NCI-H460 (cell line): ENCODE measurements at regions not wholly inside any gene's neighbourhood (a gene's known extent, or its start where the extent isn't known, plus 50 kb on each side); places are given as distances from the start of the nearest gene placed in this dataset.

ENCODE experiments used
- DNase-seq: peaks from one replicate; pipeline ENCODE4 v3.0.0-alpha.2; 2016; ENCODE audit warnings: low read depth; ENCODE audit errors: extremely low read depth

- DNase-seq: no peak
Measured at GRCh38 chr4:130249002-130249401, 1153.0 kb downstream of the C4orf33 start.

DNA sequence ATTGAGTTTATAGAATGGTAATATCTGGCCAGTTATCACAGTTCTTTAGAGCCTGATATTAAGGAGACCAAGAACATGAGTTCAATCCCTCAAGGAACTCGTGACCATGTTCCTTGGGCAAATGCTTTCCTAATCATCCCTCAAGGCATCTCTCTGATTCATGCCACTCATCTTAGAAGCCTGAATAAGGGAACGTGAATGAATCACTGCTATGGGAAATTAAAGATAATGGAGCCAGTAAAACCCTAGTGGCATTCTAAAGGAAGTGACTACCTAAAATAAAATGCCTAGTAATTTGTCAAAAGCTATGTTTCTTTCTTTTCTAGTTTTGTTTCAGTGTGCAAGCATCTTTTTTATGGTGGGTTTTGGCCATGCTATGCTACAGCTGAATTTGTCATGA lies 1161.3 kb downstream of the C4orf33 start:
- no peak for DNase-seq

DNA sequence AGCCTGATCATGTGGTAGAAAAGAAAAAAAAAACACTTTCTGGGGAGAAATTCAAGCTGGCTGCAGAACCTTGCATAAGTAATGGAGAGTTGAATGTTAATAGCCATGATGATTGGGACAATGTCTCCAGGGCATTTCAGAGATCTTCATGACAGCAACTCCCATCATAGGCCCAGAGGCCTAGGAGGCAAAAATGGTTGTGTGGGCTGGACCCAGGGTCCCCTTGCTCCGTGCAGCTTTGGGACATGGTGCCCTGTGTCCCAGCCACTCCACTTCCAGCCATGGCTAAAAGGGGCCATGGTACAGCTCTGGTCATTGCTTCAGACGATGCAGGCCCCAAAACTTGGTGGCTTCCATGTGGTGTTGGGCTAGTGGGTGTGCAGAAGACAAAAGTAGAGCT lies 1170.9 kb downstream of the C4orf33 start:
- no peak for DNase-seq

- DNase-seq: no peak
Measured at GRCh38 chr4:130288576-130288975, 1192.6 kb downstream of the C4orf33 start.

- no peak for DNase-seq
Measured at GRCh38 chr4:130293692-130294091, 1197.7 kb downstream of the C4orf33 start.

DNA sequence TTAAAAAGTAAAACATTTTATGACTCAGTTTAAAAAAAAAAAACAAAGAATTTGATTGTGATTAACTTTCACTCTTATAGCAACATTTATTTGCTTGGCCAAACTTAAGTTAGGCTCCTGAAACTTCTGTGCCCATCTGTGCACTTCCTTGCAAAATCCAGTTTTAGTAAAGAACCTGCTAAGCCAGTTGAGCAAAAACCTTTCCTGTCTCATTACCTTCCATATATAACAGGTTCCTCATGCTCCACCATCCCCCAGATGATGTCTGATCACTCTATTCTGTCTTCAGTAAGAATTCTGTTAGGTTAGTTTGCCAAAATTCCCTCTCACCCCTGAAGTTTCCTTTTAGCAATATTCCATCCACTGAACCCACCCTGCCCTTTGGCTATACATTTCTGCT lies 1200.5 kb downstream of the C4orf33 start:
- DNase-seq: no peak

GRCh38 chr4:130306566-130306965 lies 1210.6 kb downstream of the C4orf33 start:
- DNase-seq: no peak

DNA sequence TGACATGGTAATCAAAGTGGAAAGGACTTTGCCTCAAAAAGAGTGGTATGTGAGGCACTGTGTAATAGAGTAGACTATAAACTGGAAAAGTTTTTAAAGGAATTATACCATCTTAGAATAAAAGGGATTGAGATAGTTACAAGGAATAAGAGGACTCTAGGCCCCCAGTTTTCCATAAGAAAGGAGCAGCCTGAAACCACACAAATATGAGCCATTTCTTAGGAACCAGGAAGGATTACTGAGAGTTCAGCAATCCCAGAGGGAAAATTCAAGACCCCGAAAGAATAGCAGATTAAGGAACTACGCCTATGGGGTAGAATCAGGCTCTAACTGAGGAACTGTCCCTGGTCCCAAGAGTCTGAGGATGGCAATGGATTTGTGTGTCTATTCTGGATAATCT lies 1213.3 kb downstream of the C4orf33 start:
- DNase-seq: no peak

DNA sequence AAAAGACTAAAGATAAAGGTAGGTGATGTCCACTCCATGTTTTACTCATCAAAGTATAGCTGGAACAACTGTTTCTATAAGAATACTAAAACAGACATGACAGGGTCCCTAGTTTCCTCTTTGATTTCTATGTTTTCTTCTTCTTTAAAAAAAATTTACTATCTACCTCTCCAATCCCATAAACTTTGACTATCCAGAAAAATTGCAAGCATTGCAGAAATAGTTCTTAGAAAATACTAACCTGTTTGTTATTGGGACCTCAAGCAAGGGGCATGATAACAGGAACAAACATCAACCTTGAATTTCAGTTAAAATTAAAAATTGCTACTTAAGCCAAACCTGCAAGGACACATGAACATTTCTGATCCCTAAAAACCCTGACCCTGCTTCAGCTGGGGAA lies 1226.5 kb downstream of the C4orf33 start:
- no peak for DNase-seq

- no peak for DNase-seq
Measured at GRCh38 chr4:130329036-130329435, 1233.1 kb downstream of the C4orf33 start.

DNA sequence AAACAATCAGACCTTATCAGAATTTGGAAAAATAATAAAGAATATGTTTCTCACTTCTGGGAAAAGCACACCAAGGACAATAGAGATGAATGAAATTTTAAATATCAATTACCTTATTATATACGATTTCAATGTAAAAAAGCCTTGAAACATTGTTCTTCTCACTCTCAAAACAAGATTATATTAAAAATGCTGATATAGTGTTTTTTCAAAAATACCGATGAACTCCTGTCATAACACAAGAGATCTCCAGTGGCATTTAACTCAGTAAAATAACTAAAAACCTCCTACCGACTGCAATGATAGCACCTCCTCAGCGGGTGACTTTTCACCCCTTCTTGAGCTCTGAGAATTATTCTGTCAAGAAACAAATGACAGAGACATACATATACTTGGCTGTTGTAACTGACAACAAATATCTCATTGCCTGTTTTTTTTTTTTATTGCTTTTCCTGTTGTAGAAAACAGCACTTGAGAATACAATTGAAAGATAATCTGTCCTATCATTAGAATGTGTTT lies 1237.3 kb downstream of the C4orf33 start:
- DNase-seq: no peak

DNA sequence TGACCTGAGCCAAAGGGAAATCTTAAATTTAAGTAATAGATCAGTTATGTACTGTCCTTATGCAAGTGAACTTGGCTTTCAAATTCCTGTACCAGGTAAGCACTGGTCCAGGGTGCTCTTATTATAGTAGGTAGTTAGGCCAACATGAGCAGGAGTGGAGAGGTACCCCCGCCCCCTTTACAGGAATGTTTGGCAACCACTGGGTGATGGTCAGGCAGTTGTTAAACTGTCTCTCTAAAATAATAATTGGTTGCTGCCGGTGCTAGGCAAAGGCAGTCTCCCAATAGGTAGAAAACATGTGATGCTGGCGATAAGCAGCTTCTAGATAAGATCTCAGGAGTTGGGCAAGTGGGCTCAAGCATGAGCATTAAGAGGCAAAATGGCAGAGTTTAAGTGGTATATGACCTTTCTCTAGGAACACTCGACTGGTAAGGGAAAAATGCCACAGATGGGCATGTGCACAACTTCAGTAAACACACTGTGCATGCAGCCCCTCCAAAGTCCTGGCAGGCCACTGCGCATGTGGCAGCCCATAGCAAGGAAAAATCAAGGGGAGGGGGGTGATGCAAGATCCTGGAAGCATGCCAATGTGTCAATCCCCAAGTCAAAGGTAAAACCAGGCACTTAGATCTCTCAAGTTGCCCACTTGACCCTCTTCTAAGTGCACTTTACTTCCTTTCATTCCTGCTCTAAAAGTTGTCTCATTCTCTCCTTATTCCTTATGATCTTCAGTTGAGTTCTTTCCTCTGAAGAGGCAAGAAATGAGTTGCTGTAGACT lies 1239.7 kb downstream of the C4orf33 start:
- DNase-seq: no peak

GRCh38 chr4:130336585-130337217 lies 1240.7 kb downstream of the C4orf33 start:
- peak; percentile 13 for DNase-seq

- DNase-seq: no peak
Measured at GRCh38 chr4:130338851-130339250, 1242.9 kb downstream of the C4orf33 start.

DNA sequence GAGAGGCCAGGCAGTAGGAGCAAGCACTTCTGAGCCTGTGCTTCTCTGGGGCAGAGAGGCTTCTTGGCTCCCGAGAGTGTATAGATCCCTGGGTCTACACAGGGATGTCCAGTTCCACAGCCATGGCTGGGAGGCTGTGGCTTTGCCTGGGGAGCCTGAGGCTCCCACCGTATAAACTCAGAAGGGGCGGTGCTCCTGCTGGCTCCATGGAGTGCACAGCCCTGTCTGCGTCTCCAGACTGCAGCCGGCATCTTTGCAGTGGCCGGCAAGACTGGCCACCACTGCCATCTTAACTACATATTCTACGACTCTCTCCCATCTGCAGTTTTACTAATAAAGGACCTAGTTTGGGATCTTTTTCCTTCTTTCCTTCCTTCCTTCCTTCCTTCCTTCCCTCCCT lies 1253.8 kb downstream of the C4orf33 start:
- no peak for DNase-seq

GRCh38 chr4:130356873-130357272 lies 1260.9 kb downstream of the C4orf33 start:
- no peak for DNase-seq

- DNase-seq: peak; percentile 5
Measured at GRCh38 chr4:130359542-130359941, 1263.6 kb downstream of the C4orf33 start.

- no peak for DNase-seq
Measured at GRCh38 chr4:130361616-130362015, 1265.7 kb downstream of the C4orf33 start.

DNA sequence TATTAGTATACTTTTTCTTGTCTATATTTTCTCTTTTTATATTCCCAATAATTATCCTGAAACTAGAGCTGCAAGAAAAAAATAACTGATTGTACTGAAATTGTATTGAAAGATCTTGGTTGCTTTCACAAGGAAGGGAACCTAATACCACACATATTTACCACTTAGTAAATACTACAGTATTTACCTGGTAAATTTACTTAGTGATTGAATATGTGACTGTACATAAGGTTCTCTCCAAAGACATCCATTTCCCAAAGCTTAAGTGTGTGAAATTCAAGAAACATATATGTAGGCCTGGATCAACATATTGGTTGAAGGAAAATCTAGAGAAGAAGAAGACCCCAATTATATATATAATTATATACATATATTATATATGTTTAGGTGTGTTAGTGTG lies 1272.7 kb downstream of the C4orf33 start:
- no peak for DNase-seq

DNA sequence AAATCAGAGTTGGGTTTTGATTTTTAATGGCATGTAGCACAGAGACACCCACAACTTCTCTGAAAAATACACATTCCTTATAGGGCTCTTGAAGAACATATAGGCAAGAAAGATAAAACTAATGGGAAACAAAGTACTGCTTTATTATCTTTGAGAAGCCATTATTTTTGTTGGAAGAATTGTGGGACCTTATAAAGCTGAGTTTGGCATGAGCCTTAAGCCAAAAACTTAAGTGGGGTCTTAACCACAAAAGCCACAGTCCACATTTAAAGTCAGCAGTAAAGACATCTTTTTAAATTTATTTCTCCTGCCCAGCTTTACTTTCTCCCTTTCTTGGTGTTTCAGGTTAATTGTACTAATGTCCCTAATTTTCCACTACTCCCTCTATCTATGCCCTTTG lies 1297.3 kb downstream of the C4orf33 start:
- no peak for DNase-seq

DNA sequence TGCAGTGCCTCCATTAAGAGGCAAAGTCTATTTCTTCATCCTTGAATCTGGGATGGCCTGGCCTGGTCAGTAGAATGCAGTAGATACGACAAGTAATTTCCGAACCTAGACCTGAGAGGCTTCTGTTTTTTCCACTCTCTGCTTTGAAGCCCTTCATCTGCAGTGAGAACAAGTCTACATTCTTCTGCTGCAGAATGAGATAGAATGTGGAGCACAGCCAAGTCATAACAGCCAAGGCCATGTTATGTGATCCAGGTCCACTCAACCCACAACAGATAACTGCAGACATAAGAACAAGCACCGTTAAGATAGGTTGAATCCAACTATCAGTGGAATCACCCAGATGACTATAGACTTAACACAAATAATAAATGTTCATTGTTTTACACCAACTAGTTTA lies 1297.7 kb downstream of the C4orf33 start:
- no peak for DNase-seq

GRCh38 chr4:130395871-130396270 lies 1299.9 kb downstream of the C4orf33 start:
- DNase-seq: no peak
